H9 (cell line): ENCODE measurements at regions not wholly inside any gene's neighbourhood (a gene's known extent, or its start where the extent isn't known, plus 50 kb on each side); places are given as distances from the start of the nearest gene placed in this dataset.

Experiments used
- DNase-seq: peaks from one replicate; pipeline ENCODE4 v3.0.0-alpha.2; 2017
- H2AFZ ChIP-seq: one replicate; pipeline ENCODE4 v1.6.1; 2013; ENCODE audit warnings: mild to moderate bottlenecking, low read length, control low read depth, moderate library complexity
- H2AK5ac ChIP-seq: 2 replicates; pipeline ENCODE4 v1.6.1; 2013; ENCODE audit warnings: low read length, control low read depth, mixed read lengths; ENCODE audit not compliant: insufficient read length
- H2BK120ac ChIP-seq: one replicate; pipeline ENCODE4 v1.6.1; 2013; ENCODE audit warnings: low read depth, mild to moderate bottlenecking, low read length, control low read depth, inconsistent platforms; ENCODE audit not compliant: poor library complexity, severe bottlenecking
- H2BK12ac ChIP-seq: 2 replicates; pipeline ENCODE4 v1.6.1; 2013; ENCODE audit warnings: low read length, control low read depth, mixed read lengths, low read depth; ENCODE audit not compliant: insufficient read length
- H2BK15ac ChIP-seq: 2 replicates; pipeline ENCODE4 v1.6.1; 2013; ENCODE audit warnings: low read depth, low read length, control low read depth
- H2BK20ac ChIP-seq: one replicate; pipeline ENCODE4 v1.6.1; 2013; ENCODE audit warnings: low read depth, mild to moderate bottlenecking, low read length, control low read depth, inconsistent platforms; ENCODE audit not compliant: poor library complexity, severe bottlenecking
- H2BK5ac ChIP-seq: 2 replicates; pipeline ENCODE4 v1.6.1; 2013; ENCODE audit warnings: low read length, control low read depth, mixed read lengths; ENCODE audit not compliant: insufficient read length
- H3K14ac ChIP-seq: 2 replicates; pipeline ENCODE4 v1.6.1; 2013; ENCODE audit warnings: low read length, control low read depth; ENCODE audit not compliant: insufficient read depth
- H3K18ac ChIP-seq: 2 replicates; pipeline ENCODE4 v1.6.1; 2013; ENCODE audit warnings: low read depth, mild to moderate bottlenecking, mixed read lengths, low read length, control low read depth; ENCODE audit not compliant: insufficient read length
- H3K23ac ChIP-seq: 2 replicates; pipeline ENCODE4 v1.6.1; 2013; ENCODE audit warnings: low read length, control low read depth, mixed read lengths, low read depth; ENCODE audit not compliant: insufficient read length
- H3K23me2 ChIP-seq: 2 replicates; pipeline ENCODE4 v1.6.1; 2013; ENCODE audit warnings: low read depth, mild to moderate bottlenecking, mixed read lengths, low read length, control low read depth; ENCODE audit not compliant: insufficient read length, poor library complexity, severe bottlenecking
- H3K27ac ChIP-seq: 2 replicates; pipeline ENCODE4 v1.5.1; 2013; ENCODE audit warnings: low read length, control low read depth, mixed read lengths, low read depth; ENCODE audit not compliant: insufficient read length
- H3K27me3 ChIP-seq: 2 replicates; pipeline ENCODE4 v1.6.1; 2013; ENCODE audit warnings: low read length, control low read depth, inconsistent platforms; ENCODE audit not compliant: insufficient read depth
- H3K4ac ChIP-seq: 2 replicates; pipeline ENCODE4 v1.6.1; 2013; ENCODE audit warnings: low read depth, mild to moderate bottlenecking, control low read depth, inconsistent platforms, low read length, moderate library complexity
- H3K4me1 ChIP-seq: 2 replicates; pipeline ENCODE4 v1.6.1; 2013; ENCODE audit warnings: low read length, control low read depth, inconsistent platforms; ENCODE audit not compliant: insufficient read depth
- H3K4me2 ChIP-seq: 2 replicates; pipeline ENCODE4 v1.6.1; 2013; ENCODE audit warnings: low read length, control low read depth, mixed read lengths; ENCODE audit not compliant: insufficient read length, insufficient read depth
- H3K56ac ChIP-seq: 2 replicates; pipeline ENCODE4 v1.6.1; 2013; ENCODE audit warnings: low read depth, mild to moderate bottlenecking, mixed read lengths, low read length, control low read depth; ENCODE audit not compliant: insufficient read length
- H3K79me1 ChIP-seq: 2 replicates; pipeline ENCODE4 v1.6.1; 2013; ENCODE audit warnings: low read depth, mild to moderate bottlenecking, moderate library complexity, low read length, control low read depth, inconsistent platforms; ENCODE audit not compliant: insufficient read depth, poor library complexity, severe bottlenecking
- H3K79me2 ChIP-seq: 2 replicates; pipeline ENCODE4 v1.6.1; 2013; ENCODE audit warnings: low read length, control low read depth, inconsistent platforms; ENCODE audit not compliant: insufficient read depth
- H3K9ac ChIP-seq: 2 replicates; pipeline ENCODE4 v1.6.1; 2013; ENCODE audit warnings: low read length, control low read depth, mixed read lengths; ENCODE audit not compliant: insufficient read length; ENCODE audit errors: extremely low read depth
- H3K9me3 ChIP-seq: one replicate; pipeline ENCODE4 v1.6.1; 2013; ENCODE audit warnings: low read depth, low read length, inconsistent platforms; ENCODE audit not compliant: control insufficient read depth
- H3T11ph ChIP-seq: one replicate; pipeline ENCODE4 v1.6.1; 2013; ENCODE audit warnings: mild to moderate bottlenecking, low read length, control low read depth, inconsistent platforms
- H4K20me1 ChIP-seq: one replicate; pipeline ENCODE4 v1.6.1; 2013; ENCODE audit not compliant: control insufficient read depth, insufficient read length, insufficient read depth
- H4K5ac ChIP-seq: 2 replicates; pipeline ENCODE4 v1.6.1; 2013; ENCODE audit warnings: low read depth, mild to moderate bottlenecking, mixed read lengths, low read length, control low read depth; ENCODE audit not compliant: insufficient read length
- H4K8ac ChIP-seq: replicated peaks from 2 replicates; pipeline ENCODE4 v1.6.1; 2013; ENCODE audit warnings: low read length, control low read depth, mixed read lengths, low read depth; ENCODE audit not compliant: insufficient read length
- H4K91ac ChIP-seq: 2 replicates; pipeline ENCODE4 v1.6.1; 2013; ENCODE audit warnings: low read depth, mild to moderate bottlenecking, moderate library complexity, mixed read lengths, low read length, control low read depth; ENCODE audit not compliant: insufficient read length
- H3K27ac Mint-ChIP-seq, 3 experiments: 2 replicates in 2 of 3; 3 replicates in 1 of 3; pipeline ENCODE4 v1.8.0; 2020 to 2021; ENCODE audit warnings: mixed read lengths in 3 of 3, mild to moderate bottlenecking in 1 of 3, moderate library complexity in 1 of 3
- H3K27me3 Mint-ChIP-seq: 2 replicates; pipeline ENCODE4 v1.8.0; 2021; ENCODE audit warnings: low read depth, mild to moderate bottlenecking, moderate library complexity, mixed read lengths
- H3K36me3 Mint-ChIP-seq, 3 experiments: 2 replicates in 2 of 3; 3 replicates in 1 of 3; pipeline ENCODE4 v1.8.0; 2020 to 2021; ENCODE audit warnings: low read depth in 3 of 3, mixed read lengths in 3 of 3; ENCODE audit not compliant: insufficient read depth in 1 of 3
- H3K4me1 Mint-ChIP-seq, 2 experiments: 2 replicates each; pipeline ENCODE4 v1.8.0; 2020; ENCODE audit warnings: mixed read lengths in 2 of 2
- H3K4me3 Mint-ChIP-seq, 2 experiments: 2 replicates in 1 of 2; 3 replicates in 1 of 2; pipeline ENCODE4 v1.8.0; 2020 to 2021; ENCODE audit warnings: mild to moderate bottlenecking in 2 of 2, mixed read lengths in 2 of 2, moderate library complexity in 1 of 2
- H3K9me3 Mint-ChIP-seq, 2 experiments: 2 replicates in 1 of 2; 3 replicates in 1 of 2; pipeline ENCODE4 v1.8.0; 2020; ENCODE audit warnings: mild to moderate bottlenecking in 2 of 2, mixed read lengths in 2 of 2, moderate library complexity in 1 of 2
- WGBS: extraction: QIAGEN DNeasy Blood & Tissue Kit; methylation state at CpG from one replicate; pipeline ENCODE4 v1.1.7; 2013; ENCODE audit warnings: missing lambda C conversion rate, low lambda C conversion rate, mixed read lengths; ENCODE audit not compliant: insufficient read length; ENCODE audit errors: extremely low coverage; 5-methylcytosine and 5-hydroxymethylcytosine counted together
- TF ChIP-seq, protein P1 (sequence below): fragments of 200-600 bp; sonication (generic); conservative IDR thresholded peaks from 3 replicates; pipeline ENCODE4 v1.8.0; 2021; ENCODE audit warnings: antibody characterized with exemption, mild to moderate bottlenecking

DNA sequence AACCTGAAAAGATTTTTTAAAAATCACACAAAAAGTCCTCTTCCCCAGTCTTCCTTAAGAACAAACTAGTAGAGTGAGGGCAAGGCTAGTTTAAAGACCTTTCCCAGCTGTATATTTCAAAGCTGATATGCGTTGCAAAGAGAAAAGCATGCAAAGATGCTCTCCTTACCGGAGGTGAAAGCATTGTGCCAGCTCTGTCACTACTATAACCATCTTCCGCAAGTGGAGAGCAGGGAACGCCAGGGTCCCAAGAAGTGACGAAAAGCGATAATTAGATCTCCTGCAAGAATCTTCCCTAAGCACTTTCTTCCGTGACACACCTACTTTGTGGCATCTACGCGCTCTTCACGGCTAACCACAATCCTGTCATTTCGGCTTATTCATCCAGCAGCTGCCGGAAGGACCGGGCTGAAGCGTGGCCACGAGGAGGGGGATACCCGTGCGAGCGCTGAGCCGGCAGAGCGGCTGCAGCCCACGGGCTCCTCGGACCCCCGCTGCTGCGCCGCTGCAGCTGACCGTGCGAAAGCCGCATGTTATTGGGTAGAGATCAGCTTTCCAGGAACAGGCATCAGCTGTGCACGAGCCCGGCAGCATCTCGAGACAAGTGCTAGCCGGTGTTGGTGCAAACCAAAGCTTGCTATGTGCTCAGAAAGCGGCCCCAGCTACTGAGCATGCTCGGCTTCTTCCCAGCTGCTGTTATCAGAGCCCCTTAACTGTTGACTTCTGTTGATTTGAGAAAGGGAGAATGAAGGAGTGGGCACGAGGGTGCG, 57.2 kb upstream of the ARHGAP18 start:
- Histone ChIP-seq H3K14ac (no peak overlapping the region), H3K4me2 (peak overlapping the region; percentile 72), H4K5ac (no peak overlapping the region), H3K56ac (no peak overlapping the region), H2BK12ac (no peak overlapping the region), H4K91ac (no peak overlapping the region), H2BK120ac (no peak overlapping the region), H2BK5ac (no peak overlapping the region), H3K23me2 (peaks cover 9% of the 10 kb centered on the region), H3K23ac (no peak overlapping the region), H3K27me3 (no peaks in the 10 kb centered on the region), H3K79me1 (no peaks in the 10 kb centered on the region), H3K9ac (no peak overlapping the region), H4K8ac (no peak overlapping the region), H2BK15ac (no peak overlapping the region), H2AFZ (peak overlapping the region; percentile 81), H4K20me1 (no peaks in the 10 kb centered on the region), H3K79me2 (no peaks in the 10 kb centered on the region), H3K18ac (no peak overlapping the region), H3K4me1 (no peaks in the 10 kb centered on the region), H3T11ph (no peak overlapping the region), H2BK20ac (no peak overlapping the region), H3K4ac (no peak overlapping the region), H2AK5ac (no peak overlapping the region), H3K27ac (no peak overlapping the region), H3K9me3 (no peaks in the 10 kb centered on the region)
- no CpG with 5 or more reads among the region's 36 CpGs for WGBS
- Mint-ChIP-seq H3K36me3 (no peaks in the 10 kb centered on the region; a peak in 1 of 7 replicates), H3K4me1 (peaks cover 8 to 19% of the 10 kb centered on the region in 2 experiments), H3K27ac (no peak overlapping the region), H3K4me3 (peak overlapping the region; percentile 69 to 81), H3K27me3 (peaks cover 42% of the 10 kb centered on the region), H3K9me3 (peaks cover under 1 to 2% of the 10 kb centered on the region in 2 experiments; a peak in 4 of 5 replicates)
- TF ChIP-seq, protein P1, sequence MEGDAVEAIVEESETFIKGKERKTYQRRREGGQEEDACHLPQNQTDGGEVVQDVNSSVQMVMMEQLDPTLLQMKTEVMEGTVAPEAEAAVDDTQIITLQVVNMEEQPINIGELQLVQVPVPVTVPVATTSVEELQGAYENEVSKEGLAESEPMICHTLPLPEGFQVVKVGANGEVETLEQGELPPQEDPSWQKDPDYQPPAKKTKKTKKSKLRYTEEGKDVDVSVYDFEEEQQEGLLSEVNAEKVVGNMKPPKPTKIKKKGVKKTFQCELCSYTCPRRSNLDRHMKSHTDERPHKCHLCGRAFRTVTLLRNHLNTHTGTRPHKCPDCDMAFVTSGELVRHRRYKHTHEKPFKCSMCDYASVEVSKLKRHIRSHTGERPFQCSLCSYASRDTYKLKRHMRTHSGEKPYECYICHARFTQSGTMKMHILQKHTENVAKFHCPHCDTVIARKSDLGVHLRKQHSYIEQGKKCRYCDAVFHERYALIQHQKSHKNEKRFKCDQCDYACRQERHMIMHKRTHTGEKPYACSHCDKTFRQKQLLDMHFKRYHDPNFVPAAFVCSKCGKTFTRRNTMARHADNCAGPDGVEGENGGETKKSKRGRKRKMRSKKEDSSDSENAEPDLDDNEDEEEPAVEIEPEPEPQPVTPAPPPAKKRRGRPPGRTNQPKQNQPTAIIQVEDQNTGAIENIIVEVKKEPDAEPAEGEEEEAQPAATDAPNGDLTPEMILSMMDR = no peak
- DNase-seq = peak; percentile 77
